Fibroblast of villous mesenchyme (primary cell): ENCODE measurements at regions not wholly inside any gene's neighbourhood (a gene's known extent, or its start where the extent isn't known, plus 50 kb on each side); places are given as distances from the start of the nearest gene placed in this dataset.

Source experiments
- DNase-seq: peaks from one replicate; pipeline ENCODE4 v3.0.0-alpha.2; 2010; ENCODE audit warnings: low read depth
- H3K4me3 ChIP-seq: 2 replicates; pipeline ENCODE4 v1.5.1; 2011; ENCODE audit warnings: low read depth, mild to moderate bottlenecking, low read length
- TF ChIP-seq, protein P1 (sequence below): IDR thresholded peaks from 2 replicates; pipeline ENCODE4 v1.5.1; 2012; ENCODE audit warnings: low read depth, mild to moderate bottlenecking, low read length; ENCODE audit not compliant: insufficient read depth

DNA sequence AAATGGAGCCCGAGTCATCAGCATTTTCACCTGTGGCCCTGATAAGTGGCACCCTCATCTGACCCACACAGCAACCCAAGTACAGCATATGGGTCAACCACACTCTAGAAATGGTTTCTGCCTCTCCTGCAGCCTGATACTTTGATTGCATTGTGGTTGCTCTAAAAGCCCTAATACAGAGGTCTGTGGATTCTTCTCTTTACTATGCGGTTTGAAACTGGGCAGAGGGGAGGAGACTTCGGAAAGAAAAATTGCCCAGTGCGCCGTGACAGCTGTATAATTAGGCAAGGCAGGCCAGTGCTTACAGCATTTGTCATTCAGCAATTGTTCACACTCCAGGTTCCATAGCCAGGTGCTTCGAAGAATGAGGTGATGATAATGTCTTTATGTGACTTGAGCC lies 361.0 kb downstream of the NFIB start:
- TF ChIP-seq, protein P1, sequence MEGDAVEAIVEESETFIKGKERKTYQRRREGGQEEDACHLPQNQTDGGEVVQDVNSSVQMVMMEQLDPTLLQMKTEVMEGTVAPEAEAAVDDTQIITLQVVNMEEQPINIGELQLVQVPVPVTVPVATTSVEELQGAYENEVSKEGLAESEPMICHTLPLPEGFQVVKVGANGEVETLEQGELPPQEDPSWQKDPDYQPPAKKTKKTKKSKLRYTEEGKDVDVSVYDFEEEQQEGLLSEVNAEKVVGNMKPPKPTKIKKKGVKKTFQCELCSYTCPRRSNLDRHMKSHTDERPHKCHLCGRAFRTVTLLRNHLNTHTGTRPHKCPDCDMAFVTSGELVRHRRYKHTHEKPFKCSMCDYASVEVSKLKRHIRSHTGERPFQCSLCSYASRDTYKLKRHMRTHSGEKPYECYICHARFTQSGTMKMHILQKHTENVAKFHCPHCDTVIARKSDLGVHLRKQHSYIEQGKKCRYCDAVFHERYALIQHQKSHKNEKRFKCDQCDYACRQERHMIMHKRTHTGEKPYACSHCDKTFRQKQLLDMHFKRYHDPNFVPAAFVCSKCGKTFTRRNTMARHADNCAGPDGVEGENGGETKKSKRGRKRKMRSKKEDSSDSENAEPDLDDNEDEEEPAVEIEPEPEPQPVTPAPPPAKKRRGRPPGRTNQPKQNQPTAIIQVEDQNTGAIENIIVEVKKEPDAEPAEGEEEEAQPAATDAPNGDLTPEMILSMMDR = no peak
- DNase-seq = no peak
- no peak overlapping the region for H3K4me3 ChIP-seq

DNA sequence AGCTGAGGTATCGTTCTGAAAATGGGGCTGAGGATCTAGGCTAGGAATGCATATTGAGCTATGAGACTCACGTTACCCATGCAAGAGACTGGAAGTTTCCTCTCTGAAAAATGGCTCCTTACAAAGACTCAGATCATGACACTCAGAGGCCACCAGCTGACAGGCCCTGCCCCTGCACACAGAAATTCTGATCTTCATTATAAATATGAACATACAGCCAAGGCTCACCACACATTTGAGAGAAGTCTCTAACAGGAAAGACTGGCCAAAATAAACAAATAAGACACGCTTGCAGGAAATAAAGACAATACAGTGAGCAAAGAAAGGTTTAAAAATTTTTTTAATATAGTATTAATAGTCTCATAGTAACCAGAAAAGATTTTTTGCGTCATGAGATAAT lies 365.9 kb downstream of the NFIB start:
- H3K4me3 ChIP-seq = no peak overlapping the region
- DNase-seq = no peak
- TF ChIP-seq, protein P1 = no peak

DNA sequence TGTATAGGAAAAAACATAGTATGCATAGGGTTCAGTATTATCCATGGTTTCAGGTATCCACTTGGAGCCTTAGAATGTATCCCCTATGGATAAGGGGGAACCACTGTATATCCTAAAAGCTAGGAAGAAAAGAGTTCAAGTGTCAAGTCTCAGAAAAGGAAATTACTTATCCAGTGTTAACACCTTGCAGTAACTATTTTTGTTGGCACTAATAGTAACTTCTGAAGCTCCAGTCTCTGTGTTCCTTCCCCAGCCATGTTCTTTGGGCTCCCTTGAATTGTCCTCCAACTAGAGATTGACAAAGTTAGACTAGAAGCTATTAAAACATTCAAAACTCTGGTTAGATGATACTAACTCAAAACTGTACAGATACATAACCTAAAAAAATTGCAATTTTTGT lies 370.8 kb downstream of the NFIB start:
- TF ChIP-seq, protein P1 = no peak
- no peak overlapping the region for H3K4me3 ChIP-seq
- no peak for DNase-seq

DNA sequence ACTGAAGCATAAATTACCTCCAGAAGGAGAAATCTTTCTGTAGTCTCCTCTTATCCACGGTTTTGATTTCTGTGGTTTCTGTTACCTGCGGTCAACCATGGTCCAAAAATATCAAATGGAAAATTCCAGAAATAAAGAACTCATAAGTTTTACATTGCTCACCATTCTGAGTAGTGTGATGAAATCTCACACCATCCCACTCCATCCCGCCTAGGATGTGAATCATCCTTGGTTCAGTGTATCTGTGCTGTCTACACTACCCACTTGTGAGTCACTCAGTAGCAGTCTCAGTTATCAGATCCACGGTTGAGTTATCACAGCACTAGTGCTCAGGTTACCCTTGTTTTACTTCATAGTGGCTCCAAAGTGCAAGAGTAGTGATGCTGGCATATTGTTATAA lies 371.2 kb downstream of the NFIB start:
- TF ChIP-seq, protein P1 = no peak
- DNase-seq = peak; percentile 89
- H3K4me3 ChIP-seq = no peak overlapping the region

DNA sequence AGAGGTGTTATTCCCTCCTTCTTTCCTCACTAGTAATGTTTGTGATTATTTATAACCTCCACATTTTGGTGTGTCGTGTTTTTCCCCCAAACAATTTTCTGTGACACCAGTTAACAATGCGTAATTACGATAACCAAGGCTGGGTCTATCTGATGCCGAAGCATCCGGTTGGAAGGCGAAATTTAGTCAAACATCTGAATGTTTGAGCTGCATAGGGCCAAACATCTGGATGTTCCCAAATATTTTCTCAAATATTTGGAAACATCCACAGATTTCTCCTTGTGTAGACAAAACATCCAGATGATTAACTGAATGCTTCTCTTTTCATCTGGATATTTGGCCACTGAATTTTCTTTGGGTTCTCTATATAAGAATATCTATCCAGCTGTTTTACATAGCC lies 371.7 kb downstream of the NFIB start:
- H3K4me3 ChIP-seq = no peak overlapping the region
- DNase-seq = no peak
- TF ChIP-seq, protein P1 = no peak

DNA sequence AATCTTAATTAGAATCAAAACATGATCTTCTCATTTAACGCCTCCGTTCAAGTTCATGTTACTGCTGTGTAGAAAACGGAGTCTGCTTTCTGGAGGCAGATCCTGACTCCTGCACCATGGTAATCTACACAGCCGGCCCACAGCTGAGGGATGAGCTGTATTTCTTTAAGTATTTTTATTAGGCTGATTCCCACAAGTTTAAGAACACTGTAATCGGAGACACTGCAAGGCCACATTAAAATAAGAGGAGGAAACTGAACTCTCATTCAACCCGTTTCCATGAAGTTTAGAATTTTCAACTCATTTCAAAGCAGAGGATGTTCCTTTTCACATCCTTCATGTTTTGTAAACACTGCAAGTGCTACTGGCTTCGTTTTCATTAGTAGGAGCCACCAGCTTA lies 372.2 kb downstream of the NFIB start:
- peak; percentile 72 for DNase-seq
- TF ChIP-seq, protein P1 = no peak
- no peak overlapping the region for H3K4me3 ChIP-seq

DNA sequence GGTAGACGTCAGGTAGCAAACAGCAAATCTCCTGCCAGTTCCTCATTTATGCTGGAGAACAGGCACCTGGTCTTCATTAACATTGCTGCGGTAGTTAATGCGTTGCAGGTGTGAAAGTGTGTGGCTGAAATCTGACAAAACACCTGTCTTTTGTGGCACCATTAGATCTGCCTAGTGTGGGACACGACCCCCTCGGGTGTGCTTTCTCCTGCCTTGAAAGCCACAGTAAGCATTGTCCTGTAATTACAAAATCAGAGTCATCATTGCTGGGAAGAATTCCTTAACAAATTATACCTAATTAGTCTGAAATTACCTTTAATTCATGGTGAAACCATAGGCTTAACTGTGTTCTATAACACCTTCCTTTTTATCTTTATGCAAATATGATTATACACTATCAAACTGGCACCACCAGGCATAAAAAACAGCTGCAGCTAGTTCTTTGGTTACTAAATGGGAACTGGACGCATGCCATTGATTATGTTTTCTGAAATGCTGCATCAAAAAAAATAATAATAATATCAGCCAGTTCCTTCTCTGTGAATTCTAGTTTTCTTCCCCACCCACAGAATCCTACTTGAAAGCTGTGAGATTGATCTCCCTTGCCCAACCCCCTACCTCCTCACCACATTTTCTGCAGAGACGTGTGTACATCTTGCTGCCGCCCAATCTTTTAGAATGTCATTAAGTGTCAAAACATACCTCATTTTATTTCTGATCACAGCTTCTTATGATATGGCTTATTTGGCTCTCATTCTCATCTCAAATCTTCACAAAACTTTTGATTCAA lies 374.0 kb downstream of the NFIB start:
- H3K4me3 ChIP-seq = no peak overlapping the region
- TF ChIP-seq, protein P1 = no peak
- no peak for DNase-seq
